22Rv1 (cell line): ENCODE measurements at regions not wholly inside any gene's neighbourhood (a gene's known extent, or its start where the extent isn't known, plus 50 kb on each side); places are given as distances from the start of the nearest gene placed in this dataset.

Source experiments
- CTCF ChIP-seq: fragments of 450-650 bp; IDR thresholded peaks from 2 replicates; pipeline ENCODE4 v1.5.1; 2017; ENCODE audit warnings: mild to moderate bottlenecking
- ZFX ChIP-seq: fragments of 450-650 bp; IDR thresholded peaks from 2 replicates; pipeline ENCODE4 v1.6.1; 2017; ENCODE audit warnings: antibody characterized with exemption, borderline replicate concordance

- TF ChIP-seq CTCF (no peak), ZFX (no peak)
Measured at GRCh38 chr14:71526388-71526787, 405.8 kb upstream of the RGS6 start.
